HCT116 (cell line): ENCODE measurements at regions not wholly inside any gene's neighbourhood (a gene's known extent, or its start where the extent isn't known, plus 50 kb on each side); places are given as distances from the start of the nearest gene placed in this dataset.

Experiments
- ATAC-seq: fragments of 200-7000 bp; cut with Tn5 transposase; 2 replicates; pipeline ENCODE4 v1.9.1; 2020; ENCODE audit warnings: mild to moderate bottlenecking, moderate library complexity
- BruUV-seq: library from RNA; stranded (reverse); fragments of 400-500 nt; replicated peaks from 2 replicates; lab custom pipeline; 2021; lab: Mats Ljungman, UMichigan
- CTCF ChIA-PET: fragments of 300-600 bp; sonication (Branson Sonifier 250); formaldehyde crosslinking; loops from one replicate; lab custom pipeline; 2021; ENCODE audit warnings: antibody characterized with exemption; lab: Charles Lee
- POLR2A ChIA-PET: fragments of 300-600, 350-600 bp; sonication (Branson Sonifier 250); formaldehyde crosslinking; loops from one replicate; lab custom pipeline; 2021; ENCODE audit warnings: antibody characterized with exemption; lab: Charles Lee
- RAD21 ChIA-PET, 2 experiments: fragments of 300-600 bp; sonication (Branson Sonifier 250); formaldehyde crosslinking; loops; one replicate each; lab custom pipeline; 2023; ENCODE audit warnings: low total read pairs in 2 of 2; ENCODE audit not compliant: uncharacterized antibody in 2 of 2, unreplicated experiment in 2 of 2, low non-redundant PET in 1 of 2; lab: Charles Lee
- DNase-seq: peaks from one replicate; pipeline ENCODE4 v3.0.0-alpha.2; 2010; ENCODE audit warnings: low read depth, low spot score
- H2AFZ ChIP-seq: fragments of 200-600 bp; shearing (Covaris generic), sonication (generic); 2 replicates; pipeline ENCODE4 v1.6.1; 2017; ENCODE audit warnings: low read depth, mixed run types, mixed read lengths, antibody characterized with exemption, low read length; ENCODE audit not compliant: poor library complexity, severe bottlenecking
- H3K27ac ChIP-seq: 2 replicates; pipeline ENCODE4 v1.5.1; 2012; ENCODE audit warnings: low read depth, low read length
- H3K27me3 ChIP-seq: fragments of 200-600 bp; sonication (generic); 2 replicates; pipeline ENCODE4 v1.6.1; 2016; ENCODE audit warnings: mixed run types, low read length, mixed read lengths; ENCODE audit not compliant: insufficient read depth
- H3K36me3 ChIP-seq, 2 experiments: fragments of 200-500 bp in 1 of 2; fragments of 200-600 bp in 1 of 2; sonication (Bioruptor generic) in 1 of 2; sonication (generic) in 1 of 2; 2 replicates each; pipeline versions ENCODE4 v1.5.1 to v1.6.1; 2014 to 2016; ENCODE audit warnings: low read length in 2 of 2, inconsistent platforms in 1 of 2, mixed read lengths in 1 of 2, mixed run types in 1 of 2; ENCODE audit not compliant: insufficient read depth in 2 of 2, control insufficient read depth in 1 of 2
- H3K4me1 ChIP-seq, 2 experiments: fragments of 200-600 bp in 1 of 2; sonication (generic) in 1 of 2; 2 replicates each; pipeline versions ENCODE4 v1.5.1 to v1.6.1; 2012 to 2017; ENCODE audit warnings: low read length in 2 of 2, inconsistent platforms in 1 of 2, mild to moderate bottlenecking in 1 of 2, mixed read lengths in 1 of 2, mixed run types in 1 of 2, moderate library complexity in 1 of 2; ENCODE audit not compliant: insufficient read depth in 2 of 2, control insufficient read depth in 1 of 2
- H3K4me2 ChIP-seq: fragments of 200-600 bp; sonication (generic); 2 replicates; pipeline ENCODE4 v1.6.1; 2017; ENCODE audit warnings: mixed run types, low read length, mixed read lengths
- H3K4me3 ChIP-seq, 2 experiments: fragments of 200-600 bp in 1 of 2; sonication (generic) in 1 of 2; replicated peaks in 1 of 2; 2 replicates each; pipeline ENCODE4 v1.5.1; 2011 to 2016; ENCODE audit warnings: low read length in 2 of 2, control low read depth in 1 of 2, low read depth in 1 of 2, mild to moderate bottlenecking in 1 of 2, mixed read lengths in 1 of 2, mixed run types in 1 of 2
- H3K79me2 ChIP-seq: fragments of 200-600 bp; sonication (generic); 2 replicates; pipeline ENCODE4 v1.6.1; 2017; ENCODE audit warnings: mild to moderate bottlenecking, mixed run types, low read length, moderate library complexity, mixed read lengths; ENCODE audit not compliant: insufficient read depth
- H3K9ac ChIP-seq: fragments of 200-600 bp; sonication (generic); 2 replicates; pipeline ENCODE4 v1.6.1; 2016; ENCODE audit warnings: low read length, mixed read lengths
- H3K9me2 ChIP-seq: fragments of 200-600 bp; sonication (generic), shearing (Covaris generic); 2 replicates; pipeline ENCODE4 v1.6.1; 2017; ENCODE audit warnings: mixed run types, mild to moderate bottlenecking, moderate library complexity; ENCODE audit not compliant: insufficient read depth
- H3K9me3 ChIP-seq, 2 experiments: fragments of 200-500 bp in 1 of 2; fragments of 200-600 bp in 1 of 2; sonication (Bioruptor generic) in 1 of 2; sonication (generic) in 1 of 2; 2 replicates each; pipeline ENCODE4 v1.6.1; 2014 to 2017; ENCODE audit warnings: low read length in 2 of 2, mixed read lengths in 2 of 2, inconsistent platforms in 1 of 2, low read depth in 1 of 2, mild to moderate bottlenecking in 1 of 2, mixed run types in 1 of 2, moderate library complexity in 1 of 2; ENCODE audit not compliant: control insufficient read depth in 1 of 2, insufficient read depth in 1 of 2
- H4K20me1 ChIP-seq: fragments of 200-600 bp; sonication (generic), shearing (Covaris generic); 2 replicates; pipeline ENCODE4 v1.6.1; 2017; ENCODE audit warnings: mixed run types, mild to moderate bottlenecking, moderate library complexity; ENCODE audit not compliant: insufficient read depth
- ATF3 ChIP-seq: IDR thresholded peaks from 2 replicates; pipeline ENCODE4 v1.6.1; 2012
- CBX3 ChIP-seq: IDR thresholded peaks from 2 replicates; pipeline ENCODE4 v1.6.1; 2012; ENCODE audit warnings: low read depth
- CEBPB ChIP-seq: IDR thresholded peaks from 2 replicates; pipeline ENCODE4 v1.6.1; 2012; ENCODE audit warnings: low read depth
- ELF1 ChIP-seq: IDR thresholded peaks from 2 replicates; pipeline ENCODE4 v1.6.1; 2012; ENCODE audit warnings: low read depth, borderline replicate concordance
- POLR2A ChIP-seq: IDR thresholded peaks from 2 replicates; pipeline ENCODE4 v1.7.0; 2011; ENCODE audit warnings: borderline replicate concordance; ENCODE audit not compliant: insufficient read depth, insufficient read length; ENCODE audit errors: extremely low read depth
- POLR2AphosphoS5 ChIP-seq: IDR thresholded peaks from 2 replicates; pipeline ENCODE4 v1.6.1; 2011; ENCODE audit warnings: mild to moderate bottlenecking, low read depth, low read length, moderate library complexity
- RAD21 ChIP-seq: IDR thresholded peaks from 2 replicates; pipeline ENCODE4 v1.6.1; 2012; ENCODE audit warnings: low read depth, mild to moderate bottlenecking
- SRF ChIP-seq: IDR thresholded peaks from 2 replicates; pipeline ENCODE4 v1.6.1; 2012; ENCODE audit warnings: low read depth
- TCF7L2 ChIP-seq: IDR thresholded peaks from 2 replicates; pipeline ENCODE4 v1.7.0; 2011; ENCODE audit warnings: borderline replicate concordance, inconsistent platforms; ENCODE audit not compliant: insufficient read depth, insufficient read length; ENCODE audit errors: extremely low read depth
- ZNF274 ChIP-seq: fragments of 200-500 bp; sonication (Bioruptor generic); IDR thresholded peaks from 2 replicates; pipeline ENCODE4 v1.6.1; 2014; ENCODE audit warnings: mild to moderate bottlenecking, low read depth, low read length, inconsistent platforms
- intact Hi-C: fragments of 100-400 bp; cut with micrococcal nuclease; formaldehyde crosslinking; loops from 2 replicates; pipeline ENCODE4 v1.10.0; 2022
- TF ChIP-seq, protein P1 (sequence below): IDR thresholded peaks from 2 replicates; pipeline ENCODE4 v1.6.1; 2011; ENCODE audit warnings: mild to moderate bottlenecking, low read length, moderate library complexity; ENCODE audit not compliant: insufficient replicate concordance; ENCODE audit errors: extremely low read depth
- TF ChIP-seq, protein P2 (sequence below): IDR thresholded peaks from 2 replicates; pipeline ENCODE4 v1.6.1; 2012

GRCh38 chr15:97463696-97464095, 496.8 kb upstream of the ARRDC4 start:
- intact Hi-C loops, result no loop called here
- Histone ChIP-seq H3K4me1 (no peaks in the 10 kb centered on the region), H3K9me2 (no peaks in the 10 kb centered on the region), H3K4me3 (no peak overlapping the region), H3K27me3 (no peaks in the 10 kb centered on the region), H2AFZ (no peak overlapping the region), H3K9ac (no peak overlapping the region), H3K36me3 (no peaks in the 10 kb centered on the region), H4K20me1 (no peaks in the 10 kb centered on the region), H3K9me3 (peaks cover 0 to 7% of the 10 kb centered on the region in 2 experiments; a peak in 2 of 4 replicates), H3K27ac (no peak overlapping the region), H3K79me2 (no peaks in the 10 kb centered on the region), H3K4me2 (no peak overlapping the region)
- ChIA-PET CTCF (no interaction called here), POLR2A (no interaction called here), RAD21 (no interaction called here)
- DNase-seq (no peak), ATAC-seq (no peak)
- TF ChIP-seq TCF7L2 (no peak), CEBPB (no peak), SRF (no peak), POLR2A (no peak), ZNF274 (no peak)
- no TSS peak for BruUV-seq

- no peak overlapping the region for H3K4me3 ChIP-seq
- H3K36me3 ChIP-seq, result no peaks in the 10 kb centered on the region
- no peak overlapping the region for H3K9ac ChIP-seq
- H3K4me2 ChIP-seq, result no peak overlapping the region
- H3K27me3 ChIP-seq, result no peaks in the 10 kb centered on the region
- no peaks in the 10 kb centered on the region for H4K20me1 ChIP-seq
- peaks cover 0 to 7% of the 10 kb centered on the region in 2 experiments; a peak in 2 of 4 replicates for H3K9me3 ChIP-seq
- H2AFZ ChIP-seq, result no peak overlapping the region
- BruUV-seq, result no TSS peak
- H3K4me1 ChIP-seq, result no peaks in the 10 kb centered on the region
- intact Hi-C loops, result no loop called here
- no peaks in the 10 kb centered on the region for H3K79me2 ChIP-seq
- ATAC-seq (no peak), DNase-seq (no peak)
- TF ChIP-seq, protein P1, sequence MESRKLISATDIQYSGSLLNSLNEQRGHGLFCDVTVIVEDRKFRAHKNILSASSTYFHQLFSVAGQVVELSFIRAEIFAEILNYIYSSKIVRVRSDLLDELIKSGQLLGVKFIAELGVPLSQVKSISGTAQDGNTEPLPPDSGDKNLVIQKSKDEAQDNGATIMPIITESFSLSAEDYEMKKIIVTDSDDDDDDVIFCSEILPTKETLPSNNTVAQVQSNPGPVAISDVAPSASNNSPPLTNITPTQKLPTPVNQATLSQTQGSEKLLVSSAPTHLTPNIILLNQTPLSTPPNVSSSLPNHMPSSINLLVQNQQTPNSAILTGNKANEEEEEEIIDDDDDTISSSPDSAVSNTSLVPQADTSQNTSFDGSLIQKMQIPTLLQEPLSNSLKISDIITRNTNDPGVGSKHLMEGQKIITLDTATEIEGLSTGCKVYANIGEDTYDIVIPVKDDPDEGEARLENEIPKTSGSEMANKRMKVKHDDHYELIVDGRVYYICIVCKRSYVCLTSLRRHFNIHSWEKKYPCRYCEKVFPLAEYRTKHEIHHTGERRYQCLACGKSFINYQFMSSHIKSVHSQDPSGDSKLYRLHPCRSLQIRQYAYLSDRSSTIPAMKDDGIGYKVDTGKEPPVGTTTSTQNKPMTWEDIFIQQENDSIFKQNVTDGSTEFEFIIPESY, result no peak
- TF ChIP-seq ATF3 (no peak), RAD21 (no peak), ELF1 (no peak), TCF7L2 (no peak), CBX3 (no peak), POLR2AphosphoS5 (no peak)
- TF ChIP-seq, protein P2, sequence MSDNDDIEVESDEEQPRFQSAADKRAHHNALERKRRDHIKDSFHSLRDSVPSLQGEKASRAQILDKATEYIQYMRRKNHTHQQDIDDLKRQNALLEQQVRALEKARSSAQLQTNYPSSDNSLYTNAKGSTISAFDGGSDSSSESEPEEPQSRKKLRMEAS, result no peak
- CTCF ChIA-PET, result no interaction called here
- POLR2A ChIA-PET, result no interaction called here
- RAD21 ChIA-PET, result no interaction called here
- no peak overlapping the region for H3K27ac ChIP-seq
- no peaks in the 10 kb centered on the region for H3K9me2 ChIP-seq
Measured at GRCh38 chr15:97470417-97470816, 490.1 kb upstream of the ARRDC4 start.
